Activated naive CD8-positive, alpha-beta T cell treated with anti-CD3 and anti-CD28 coated beads, Interleukin-2, amount 10 ng/mL, durations not matched to agents 7 days and 5 days (primary cell): ENCODE measurements at regions not wholly inside any gene's neighbourhood (a gene's known extent, or its start where the extent isn't known, plus 50 kb on each side); places are given as distances from the start of the nearest gene placed in this dataset.
A peak's percentile ranks its signal among the peaks of the same experiment; 100 is the strongest.
"Not testable (repeated sequence)": the region's sequence is repeated elsewhere in the genome, so short reads cannot be mapped to it uniquely, and the experiment has no call there.

ENCODE experiments used
- ATAC-seq: fragments of 150-1000 bp; cut with Tn5 transposase; one replicate; pipeline ENCODE4 v1.10.0; 2021; ENCODE audit warnings: low read depth, moderate library complexity
- POLR2A ChIA-PET: fragments of 350-600 bp; sonication (Branson Sonifier 250); formaldehyde crosslinking; loops from one replicate; lab custom pipeline; 2021; ENCODE audit warnings: antibody characterized with exemption; lab: Charles Lee
- DNase-seq: peaks from one replicate; pipeline ENCODE4 v3.0.0; 2021
- H3K27ac Mint-ChIP-seq: one replicate; pipeline ENCODE4 v1.8.0; 2022; ENCODE audit warnings: mild to moderate bottlenecking, mixed read lengths
- H3K27me3 Mint-ChIP-seq: one replicate; pipeline ENCODE4 v1.8.0; 2022; ENCODE audit warnings: mild to moderate bottlenecking, moderate library complexity, mixed read lengths
- H3K36me3 Mint-ChIP-seq: one replicate; pipeline ENCODE4 v1.8.0; 2021; ENCODE audit warnings: mild to moderate bottlenecking, mixed read lengths
- H3K4me1 Mint-ChIP-seq: one replicate; pipeline ENCODE4 v1.8.0; 2021; ENCODE audit warnings: mixed read lengths
- H3K4me3 Mint-ChIP-seq: one replicate; pipeline ENCODE4 v1.8.0; 2022; ENCODE audit warnings: mild to moderate bottlenecking, moderate library complexity, mixed read lengths
- H3K9me3 Mint-ChIP-seq: one replicate; pipeline ENCODE4 v1.8.0; 2021; ENCODE audit warnings: mixed read lengths

GRCh38 chr3:5035113-5035512 lies 55.9 kb downstream of the BHLHE40 start:
- peak overlapping the region; percentile 52 for H3K27ac Mint-ChIP-seq
- no peak overlapping the region for H3K4me3 Mint-ChIP-seq
- ATAC-seq (no peak), DNase-seq (no peak)
- peaks cover 1% of the 10 kb centered on the region for H3K36me3 Mint-ChIP-seq
- POLR2A ChIA-PET, result no interaction called here
- H3K9me3 Mint-ChIP-seq, result no peaks in the 10 kb centered on the region
- peaks cover 48% of the 10 kb centered on the region for H3K4me1 Mint-ChIP-seq
- H3K27me3 Mint-ChIP-seq, result no peaks in the 10 kb centered on the region

GRCh38 chr3:5035692-5036391 lies 56.6 kb downstream of the BHLHE40 start:
- Mint-ChIP-seq H3K9me3 (no peaks in the 10 kb centered on the region), H3K36me3 (peaks cover 1% of the 10 kb centered on the region), H3K27me3 (no peaks in the 10 kb centered on the region), H3K27ac (no peak overlapping the region), H3K4me1 (peaks cover 48% of the 10 kb centered on the region), H3K4me3 (no peak overlapping the region)
- DNase-seq, result no peak
- no peak for ATAC-seq
- POLR2A ChIA-PET, result interaction anchor here (0.5 to 0.7 kb wide), 3 partner anchors 52 to 209 kb away, joined by 3 read pairs; no protein-coding TSS in a partner anchor

- POLR2A ChIA-PET, result interaction anchor here (0.5 to 0.7 kb wide), 2 partner anchors 53 to 132 kb away, joined by 3 read pairs; no protein-coding TSS in a partner anchor
- peaks cover 1% of the 10 kb centered on the region for H3K36me3 Mint-ChIP-seq
- H3K4me3 Mint-ChIP-seq, result no peak overlapping the region
- no peak for ATAC-seq
- no peak for DNase-seq
- H3K27me3 Mint-ChIP-seq, result no peaks in the 10 kb centered on the region
- no peaks in the 10 kb centered on the region for H3K9me3 Mint-ChIP-seq
- peaks cover 45% of the 10 kb centered on the region for H3K4me1 Mint-ChIP-seq
- H3K27ac Mint-ChIP-seq, result no peak overlapping the region
These were observed 57.1 kb downstream of the BHLHE40 start for GRCh38 chr3:5036392-5036766.

- Mint-ChIP-seq H3K4me3 (no peak overlapping the region), H3K9me3 (no peaks in the 10 kb centered on the region), H3K27ac (no peak overlapping the region), H3K36me3 (peaks cover 2% of the 10 kb centered on the region), H3K4me1 (peaks cover 43% of the 10 kb centered on the region), H3K27me3 (no peaks in the 10 kb centered on the region)
- DNase-seq (no peak), ATAC-seq (no peak)
- POLR2A ChIA-PET, result no interaction called here
These were observed 57.6 kb downstream of the BHLHE40 start for GRCh38 chr3:5036858-5037257.

GRCh38 chr3:5039585-5039984 lies 60.3 kb downstream of the BHLHE40 start:
- Mint-ChIP-seq H3K27me3 (no peaks in the 10 kb centered on the region), H3K4me1 (peaks cover 35% of the 10 kb centered on the region), H3K36me3 (peaks cover 2% of the 10 kb centered on the region), H3K9me3 (no peaks in the 10 kb centered on the region), H3K27ac (no peak overlapping the region), H3K4me3 (no peak overlapping the region)
- ATAC-seq, result no peak
- DNase-seq, result no peak
- POLR2A ChIA-PET, result interaction anchor here (1.3 kb wide), 1 partner anchor 53 kb away, joined by 6 read pairs; no protein-coding TSS in a partner anchor

GRCh38 chr3:5041315-5041714 lies 62.1 kb downstream of the BHLHE40 start:
- no peak for DNase-seq
- no peak for ATAC-seq
- Mint-ChIP-seq H3K27ac (no peak overlapping the region), H3K36me3 (peaks cover 2% of the 10 kb centered on the region), H3K9me3 (no peaks in the 10 kb centered on the region), H3K4me3 (no peak overlapping the region), H3K4me1 (peaks cover 28% of the 10 kb centered on the region), H3K27me3 (no peaks in the 10 kb centered on the region)
- POLR2A ChIA-PET, result interaction anchor here (1.0 kb wide), 1 partner anchor 30 kb away, joined by 3 read pairs; no protein-coding TSS in a partner anchor

GRCh38 chr3:5045961-5046360 lies 66.7 kb downstream of the BHLHE40 start:
- POLR2A ChIA-PET, result no interaction called here
- peaks cover 11% of the 10 kb centered on the region for H3K36me3 Mint-ChIP-seq

GRCh38 chr3:5047764-5048419 lies 68.7 kb downstream of the BHLHE40 start:
- Mint-ChIP-seq H3K4me3 (no peak overlapping the region), H3K4me1 (peaks cover 19% of the 10 kb centered on the region), H3K27ac (no peak overlapping the region), H3K36me3 (peaks cover 9% of the 10 kb centered on the region), H3K9me3 (peaks cover 8% of the 10 kb centered on the region), H3K27me3 (no peaks in the 10 kb centered on the region)
- DNase-seq, result no peak
- POLR2A ChIA-PET, result no interaction called here
- ATAC-seq, result no peak

More at GRCh38 chr3:5045961-5046360, 66.7 kb downstream of the BHLHE40 start:
- Mint-ChIP-seq H3K9me3 (peaks cover 8% of the 10 kb centered on the region), H3K27me3 (no peaks in the 10 kb centered on the region), H3K4me1 (peaks cover 3% of the 10 kb centered on the region), H3K4me3 (no peak overlapping the region), H3K27ac (no peak overlapping the region)
- no peak for DNase-seq
- ATAC-seq, result no peak

- H3K4me3 Mint-ChIP-seq, result no peak overlapping the region
- H3K9me3 Mint-ChIP-seq, result peaks cover 8% of the 10 kb centered on the region
- H3K36me3 Mint-ChIP-seq, result peaks cover 9% of the 10 kb centered on the region
- peak overlapping the region; percentile 39 for H3K27ac Mint-ChIP-seq
- H3K4me1 Mint-ChIP-seq, result peaks cover 42% of the 10 kb centered on the region
- DNase-seq (no peak), ATAC-seq (peak; percentile 52)
- POLR2A ChIA-PET, result interaction anchor here (1.1 to 1.2 kb wide), 2 partner anchors 14 to 73 kb away, joined by 7 to 9 read pairs; partner anchors contain the start of gene BHLHE40
- no peaks in the 10 kb centered on the region for H3K27me3 Mint-ChIP-seq
These were observed 70.3 kb upstream of the ARL8B start for GRCh38 chr3:5051772-5052171.

- H3K4me1 Mint-ChIP-seq, result peaks cover 46% of the 10 kb centered on the region
- H3K36me3 Mint-ChIP-seq, result peaks cover 9% of the 10 kb centered on the region
- H3K4me3 Mint-ChIP-seq, result no peak overlapping the region
- DNase-seq, result no peak
- no peak overlapping the region for H3K27ac Mint-ChIP-seq
- POLR2A ChIA-PET, result no interaction called here
- ATAC-seq, result no peak
- peaks cover 8% of the 10 kb centered on the region for H3K9me3 Mint-ChIP-seq
- no peaks in the 10 kb centered on the region for H3K27me3 Mint-ChIP-seq
These were observed 69.8 kb upstream of the ARL8B start for GRCh38 chr3:5052247-5052646.

GRCh38 chr3:5053021-5053831 lies 68.9 kb upstream of the ARL8B start:
- H3K27ac Mint-ChIP-seq, result no peak overlapping the region
- H3K4me1 Mint-ChIP-seq, result peaks cover 53% of the 10 kb centered on the region
- no peak for ATAC-seq
- H3K27me3 Mint-ChIP-seq, result no peaks in the 10 kb centered on the region
- DNase-seq, result no peak
- H3K36me3 Mint-ChIP-seq, result peaks cover 1% of the 10 kb centered on the region
- H3K9me3 Mint-ChIP-seq, result peaks cover 2% of the 10 kb centered on the region
- POLR2A ChIA-PET, result interaction anchor here (0.5 to 1.1 kb wide), 3 partner anchors 11 to 560 kb away, joined by 3 to 9 read pairs (median 6); partner anchors contain the start of genes BHLHE40 and ITPR1
- H3K4me3 Mint-ChIP-seq, result no peak overlapping the region

- Mint-ChIP-seq H3K36me3 (no peaks in the 10 kb centered on the region), H3K27me3 (no peaks in the 10 kb centered on the region), H3K27ac (peak overlapping the region; percentile 14), H3K4me1 (peaks cover 53% of the 10 kb centered on the region), H3K4me3 (no peak overlapping the region), H3K9me3 (no peaks in the 10 kb centered on the region)
- no peak for ATAC-seq
- no peak for DNase-seq
- POLR2A ChIA-PET, result interaction anchor here (1.1 kb wide), 1 partner anchor 12 kb away, joined by 9 read pairs; no protein-coding TSS in a partner anchor
These were observed 68.0 kb upstream of the ARL8B start for GRCh38 chr3:5054098-5054497.

- not testable (repeated sequence) for H3K27me3 Mint-ChIP-seq, H3K9me3 Mint-ChIP-seq, H3K36me3 Mint-ChIP-seq, H3K4me3 Mint-ChIP-seq, DNase-seq, ATAC-seq
- peaks cover 55% of the 10 kb centered on the region for H3K4me1 Mint-ChIP-seq
- H3K27ac Mint-ChIP-seq, result peak overlapping the region; percentile 14
- POLR2A ChIA-PET, result interaction anchor here (0.6 to 1.5 kb wide), 4 partner anchors 59 to 343 kb away, joined by 3 to 7 read pairs (median 6); no protein-coding TSS in a partner anchor
These were observed 67.5 kb upstream of the ARL8B start for GRCh38 chr3:5054579-5054978.
